NCI-H128 (cell line): ENCODE measurements at regions not wholly inside any gene's neighbourhood (a gene's known extent, or its start where the extent isn't known, plus 50 kb on each side); places are given as distances from the start of the nearest gene placed in this dataset.

Experiments
- DNase-seq: peaks from one replicate; lab custom pipeline; 2025; ENCODE audit not compliant: unreplicated experiment; lab: John Stamatoyannopoulos, UW

DNA sequence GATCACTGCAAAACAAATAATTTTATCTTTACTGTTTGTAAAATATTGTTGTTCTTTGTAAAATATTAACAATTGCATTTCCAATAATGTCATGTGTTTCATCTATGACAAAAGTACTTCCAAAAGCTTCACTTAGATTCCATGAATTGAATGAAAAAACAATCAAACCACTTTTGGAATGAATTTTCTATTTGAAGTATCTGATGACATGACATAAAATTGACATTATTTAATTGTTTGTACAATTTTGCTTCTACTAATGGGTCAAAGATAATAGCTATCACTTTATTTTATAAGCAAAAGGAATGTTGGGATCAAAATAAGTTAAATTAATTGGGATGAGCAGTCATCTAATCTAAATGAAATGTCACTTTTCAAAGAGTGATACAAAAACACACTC, 684.3 kb downstream of the NR2F1-AS1 start:
- no peak for DNase-seq

DNA sequence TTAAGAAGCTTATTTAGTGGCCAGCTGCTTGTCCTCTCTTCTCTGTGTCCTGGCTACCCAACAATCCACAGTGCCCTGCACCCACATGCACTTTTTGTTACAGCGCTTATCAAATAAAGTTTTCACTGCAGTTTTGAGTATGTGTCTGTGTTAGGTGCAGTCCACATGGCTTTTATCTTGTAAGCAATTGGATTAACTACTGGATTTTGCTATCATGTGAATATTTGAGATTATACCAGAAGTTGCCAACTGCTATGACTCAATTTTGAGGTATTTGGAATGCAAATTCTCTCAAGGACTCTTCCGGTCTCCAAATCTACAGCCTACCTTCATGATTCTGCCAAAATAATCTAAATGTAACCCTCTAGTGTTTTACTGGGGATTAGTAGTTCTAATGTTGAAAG, 690.2 kb downstream of the NR2F1-AS1 start:
- no peak for DNase-seq

DNA sequence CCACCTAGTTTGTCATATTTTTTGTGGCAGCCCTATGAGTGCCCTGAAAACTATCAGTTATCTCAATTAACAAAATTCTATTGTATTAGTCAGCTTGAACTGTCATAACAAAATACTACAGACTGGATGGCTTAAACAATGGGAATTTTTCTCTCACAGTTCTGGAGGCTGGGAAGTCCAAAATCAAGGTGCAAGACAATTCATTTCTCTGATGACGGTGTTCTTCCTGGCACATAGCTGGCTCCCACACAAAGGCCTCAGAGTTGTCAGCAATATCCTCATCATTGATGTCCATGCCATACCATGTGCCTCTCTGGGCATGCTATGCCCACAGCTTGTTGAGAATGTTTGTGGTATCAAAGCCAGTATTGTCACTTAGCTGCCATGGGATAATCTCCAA, 691.9 kb downstream of the NR2F1-AS1 start:
- no peak for DNase-seq

DNA sequence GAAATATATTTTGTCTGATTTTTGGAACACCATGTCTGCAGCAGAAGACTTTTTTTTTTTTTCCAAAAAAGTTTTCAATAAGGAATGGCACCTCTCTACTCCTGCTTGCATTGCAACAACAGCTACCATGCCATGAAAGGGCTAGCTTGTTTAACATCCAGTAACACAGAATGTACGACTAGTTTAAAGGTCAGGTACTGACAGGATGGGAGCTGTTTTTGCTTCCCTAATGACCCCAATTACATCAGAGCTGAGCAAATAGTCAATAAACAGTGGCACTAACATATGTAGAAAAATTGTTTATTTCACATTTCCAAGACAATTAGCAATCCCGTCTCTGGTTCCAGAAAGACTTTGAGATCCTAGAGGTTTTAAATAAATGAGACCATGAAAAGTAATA, 693.8 kb downstream of the NR2F1-AS1 start:
- DNase-seq = no peak

DNA sequence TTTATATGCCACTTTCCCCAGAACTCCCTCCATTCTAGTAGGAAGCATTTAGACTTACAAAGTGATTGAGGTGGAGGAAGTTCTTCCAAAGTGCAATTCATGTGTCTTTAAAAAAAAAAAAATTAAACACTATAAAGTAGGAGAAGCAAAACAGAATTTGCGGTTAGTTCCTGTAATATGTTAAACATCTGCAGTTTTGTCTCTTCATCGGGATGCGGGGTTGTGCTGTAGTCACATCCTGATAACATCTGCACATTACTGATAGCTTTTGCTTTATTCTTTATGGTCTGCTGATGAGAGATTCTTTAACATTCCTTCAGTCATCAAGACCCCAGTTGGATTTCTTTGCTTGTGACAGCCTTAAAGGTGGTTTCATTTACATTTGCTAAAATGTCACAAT, 694.3 kb downstream of the NR2F1-AS1 start:
- DNase-seq = no peak

DNA sequence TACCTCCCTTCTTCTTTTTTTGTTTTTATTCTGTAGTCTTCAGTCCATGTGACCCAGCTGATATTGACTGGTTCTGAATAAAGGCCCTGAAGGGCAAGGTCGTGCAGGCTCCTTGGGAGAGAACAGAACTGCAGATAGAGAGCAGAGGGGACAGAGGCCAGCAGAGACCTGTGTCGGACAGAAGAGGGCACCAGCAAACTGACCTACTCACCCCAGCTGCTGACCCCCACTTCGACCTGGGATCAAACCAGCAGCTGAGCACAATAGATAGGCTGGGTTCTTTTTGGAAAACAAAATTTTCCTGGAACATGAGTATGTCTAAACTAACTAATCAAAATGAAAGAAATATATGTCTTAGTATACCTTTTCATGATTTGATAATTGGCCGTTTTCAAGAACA, 695.1 kb downstream of the NR2F1-AS1 start:
- no peak for DNase-seq

DNA sequence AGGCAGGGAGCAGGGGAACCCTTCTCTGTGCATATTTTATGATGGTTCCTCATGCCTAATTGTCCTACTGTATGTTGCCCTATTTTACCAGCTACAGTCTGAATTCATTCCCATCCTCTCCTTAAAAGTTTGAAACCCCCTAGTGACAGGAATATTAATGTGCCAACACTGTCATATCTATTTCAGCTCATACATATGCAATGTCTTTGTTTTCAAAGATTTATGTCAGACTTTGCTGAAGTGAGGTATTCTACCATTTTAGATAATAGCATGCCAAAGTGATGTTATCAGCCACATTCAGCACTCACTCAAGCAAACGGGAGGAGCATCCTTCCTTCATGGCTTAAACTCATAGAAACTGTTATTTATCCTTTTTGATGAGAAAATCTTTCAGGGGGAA, 696.5 kb downstream of the NR2F1-AS1 start:
- no peak for DNase-seq

DNA sequence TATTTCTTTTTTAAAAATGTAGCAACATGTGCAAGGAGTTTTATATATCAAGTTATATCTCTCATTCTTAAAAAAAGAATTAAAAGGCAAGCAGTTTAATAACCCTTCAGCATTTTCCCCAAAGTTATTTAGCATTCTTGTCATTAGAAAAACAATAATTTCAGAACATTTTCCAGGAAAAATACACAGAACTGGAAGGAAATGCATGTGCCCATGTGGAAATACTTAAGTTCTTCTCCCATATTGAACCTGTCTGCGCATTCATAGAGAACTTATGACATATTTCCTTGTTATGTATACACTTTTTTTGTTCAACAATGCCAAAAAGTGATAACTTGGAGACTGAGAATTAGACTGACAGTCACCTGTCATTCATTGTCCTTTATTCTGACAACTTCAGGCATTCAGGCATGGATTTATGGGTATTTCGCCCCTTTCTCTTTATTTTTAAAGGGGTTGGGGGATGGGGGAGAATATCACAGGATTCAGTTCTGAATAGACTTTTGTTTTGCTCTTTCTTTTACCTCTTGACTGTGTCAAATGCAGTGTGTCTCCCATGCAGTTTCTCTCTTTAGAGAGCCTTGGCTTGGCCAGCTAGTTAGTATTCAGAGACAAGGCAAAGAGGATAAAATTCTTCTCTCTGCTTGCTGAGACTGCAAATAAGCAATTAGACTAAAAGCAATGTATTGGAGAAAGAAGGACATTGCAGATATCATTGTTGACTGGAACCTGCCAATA, 701.0 kb downstream of the NR2F1-AS1 start:
- no peak for DNase-seq

DNA sequence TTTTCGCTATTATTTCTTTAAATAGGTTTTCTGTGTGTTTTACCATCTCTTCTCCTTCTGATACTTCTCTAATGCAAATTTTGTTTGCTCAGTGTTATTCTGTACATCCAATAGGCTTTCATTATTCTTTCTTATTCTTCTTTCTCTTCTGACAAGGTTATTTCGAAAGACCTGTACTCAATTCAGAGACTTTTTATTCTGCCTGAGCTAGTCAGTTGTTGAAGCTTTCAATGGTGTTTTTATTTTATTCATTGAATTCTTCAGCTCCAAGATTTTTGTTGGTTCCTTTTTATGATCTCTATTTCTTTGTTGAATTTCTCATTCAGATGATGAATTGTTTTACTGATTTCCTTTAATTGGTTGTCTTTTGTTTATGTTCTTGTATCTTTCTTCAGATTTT, 706.2 kb downstream of the NR2F1-AS1 start:
- DNase-seq = no peak

DNA sequence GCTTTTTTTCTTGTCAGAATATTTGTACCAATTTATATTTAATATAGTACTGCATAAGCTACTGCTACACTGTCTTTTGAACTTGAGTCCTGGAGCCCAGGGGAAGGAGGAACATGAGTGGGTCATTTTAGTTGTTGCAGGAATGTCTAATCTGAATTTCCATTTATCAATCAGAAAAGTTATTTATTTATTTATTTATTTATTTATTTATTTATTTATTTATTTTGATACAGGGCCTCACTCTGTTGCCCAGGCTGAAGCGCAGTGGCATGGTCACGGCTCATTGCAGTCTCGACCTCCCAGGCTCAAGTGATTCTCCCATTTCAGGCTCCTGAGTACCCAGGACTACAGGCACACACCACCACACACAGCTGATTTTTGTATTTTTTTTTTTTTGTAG, 712.6 kb downstream of the NR2F1-AS1 start:
- no peak for DNase-seq

DNA sequence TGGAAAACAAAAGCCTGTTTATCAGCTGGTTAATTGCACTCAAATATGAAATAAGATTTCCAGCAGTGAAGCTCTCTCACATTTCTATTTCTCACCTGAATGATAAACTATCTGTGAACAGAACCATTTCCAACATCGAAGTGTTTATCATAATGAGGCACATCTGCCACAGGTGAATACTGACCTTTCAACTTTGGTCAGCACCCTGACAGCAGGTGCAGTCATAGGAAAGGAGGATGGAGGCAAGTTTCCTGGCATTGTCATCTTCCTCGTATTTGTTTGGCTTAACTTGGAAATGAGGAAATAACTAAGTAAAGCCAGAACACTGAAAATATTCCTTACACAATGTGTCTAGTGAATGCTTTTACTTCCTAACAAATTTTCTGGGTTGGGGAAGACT, 716.4 kb downstream of the NR2F1-AS1 start:
- no peak for DNase-seq

DNA sequence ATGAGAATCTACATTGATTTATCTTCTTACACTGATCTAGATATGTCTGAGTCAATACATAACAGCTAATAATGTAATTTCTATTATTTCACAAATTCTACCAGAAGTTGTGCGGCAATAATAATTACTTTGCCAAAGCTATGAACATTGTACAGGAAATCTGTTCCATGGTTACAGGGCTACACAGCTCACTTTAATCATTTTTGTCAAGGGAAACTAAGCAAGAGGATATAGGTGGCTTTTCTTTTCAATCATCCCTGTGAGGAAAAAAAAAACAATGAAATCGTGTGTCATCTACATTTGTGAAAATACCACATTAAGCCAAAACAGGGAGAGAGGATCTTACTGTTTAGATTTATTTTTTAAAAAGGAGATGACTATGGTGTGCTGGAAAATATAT, 717.4 kb downstream of the NR2F1-AS1 start:
- no peak for DNase-seq

DNA sequence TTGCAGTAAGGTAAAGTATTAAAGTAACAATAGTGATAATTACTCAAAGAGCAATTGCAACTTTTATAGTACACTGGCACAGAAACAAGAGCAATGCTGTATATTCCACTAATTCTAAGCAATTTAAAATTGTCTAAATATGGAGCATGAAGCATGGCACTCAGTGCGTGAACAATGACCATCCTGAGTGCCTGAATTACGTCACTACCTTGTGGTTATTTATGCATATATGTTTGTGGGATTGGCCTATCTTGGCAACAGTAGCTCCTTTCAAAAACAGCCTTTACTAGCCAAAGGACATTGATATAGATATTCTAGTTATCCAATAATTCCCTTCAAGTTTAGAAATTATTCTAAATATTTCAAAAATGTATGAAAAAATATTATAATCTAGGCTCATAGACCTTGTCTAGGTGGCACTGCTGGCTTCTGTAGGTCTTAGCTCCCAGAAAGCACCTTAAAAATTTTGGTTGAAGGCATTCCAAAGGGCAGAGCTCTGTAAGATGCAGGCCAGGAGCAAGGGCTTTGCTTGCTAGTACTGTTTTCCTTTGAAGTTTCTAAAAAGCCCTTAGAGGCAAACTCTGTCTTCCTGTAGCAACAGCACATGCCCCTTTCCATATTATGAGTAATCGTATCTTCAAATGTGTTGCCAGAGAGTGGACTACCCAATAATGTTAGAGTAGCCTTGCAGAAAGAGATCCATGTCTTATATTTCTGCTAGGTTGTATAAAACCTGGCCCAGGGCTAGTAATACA, 719.3 kb downstream of the NR2F1-AS1 start:
- DNase-seq = no peak

DNA sequence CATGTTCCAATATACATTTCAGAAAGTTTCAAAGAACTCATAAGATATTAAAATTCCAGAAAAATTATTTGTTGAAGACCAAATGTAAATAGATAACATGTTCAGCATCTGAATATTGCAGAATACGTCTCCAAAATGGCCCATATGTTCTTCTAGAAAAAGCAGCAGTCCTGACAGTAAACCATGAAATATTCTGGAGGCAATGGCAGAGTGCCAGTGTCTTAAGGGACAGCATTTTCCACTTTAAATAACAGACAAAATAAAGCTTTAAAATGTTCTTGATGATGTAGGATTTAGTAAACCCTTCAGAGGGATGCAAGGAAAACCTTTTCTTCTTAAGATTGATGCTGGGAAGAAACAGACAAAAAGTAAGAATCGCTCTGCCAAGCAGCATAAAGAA, 721.0 kb downstream of the NR2F1-AS1 start:
- no peak for DNase-seq

DNA sequence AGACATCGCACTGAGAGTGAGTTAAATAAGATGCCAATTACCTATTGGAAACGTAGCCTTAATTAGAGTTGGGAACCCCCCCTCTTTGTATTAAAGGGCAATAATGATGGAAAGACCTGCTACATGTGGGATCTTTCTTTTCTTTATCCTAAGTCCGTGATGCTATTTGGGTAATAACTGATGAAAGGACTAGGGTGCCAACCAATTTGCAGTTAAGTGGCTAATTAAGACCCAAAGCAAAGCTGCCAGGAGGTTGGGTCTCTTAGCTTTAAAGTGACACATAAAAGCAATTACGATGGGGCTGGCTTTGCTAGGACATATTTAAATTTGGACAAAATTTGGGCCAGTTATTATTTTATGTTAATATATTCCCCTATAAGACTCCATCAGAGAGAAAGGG, 728.8 kb downstream of the NR2F1-AS1 start:
- DNase-seq = no peak

DNA sequence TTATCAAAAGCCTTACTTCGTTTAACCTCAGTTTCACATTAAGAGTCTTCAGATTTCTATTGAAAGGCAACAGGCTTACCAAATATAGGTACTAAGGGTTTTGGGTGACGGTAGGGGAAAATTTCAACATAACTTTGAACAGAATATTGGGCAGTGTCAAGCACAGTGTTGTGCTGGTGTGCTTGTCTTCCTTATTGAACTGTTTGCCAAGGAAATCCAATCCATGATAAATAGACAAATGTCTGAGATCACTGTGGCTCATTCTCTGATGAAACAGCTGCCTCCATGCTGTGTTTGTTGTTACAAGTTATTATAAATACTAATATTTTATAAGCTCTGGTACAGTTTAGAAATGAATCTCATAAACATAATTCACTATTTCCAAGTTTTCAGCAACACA, 730.1 kb downstream of the NR2F1-AS1 start:
- no peak for DNase-seq

DNA sequence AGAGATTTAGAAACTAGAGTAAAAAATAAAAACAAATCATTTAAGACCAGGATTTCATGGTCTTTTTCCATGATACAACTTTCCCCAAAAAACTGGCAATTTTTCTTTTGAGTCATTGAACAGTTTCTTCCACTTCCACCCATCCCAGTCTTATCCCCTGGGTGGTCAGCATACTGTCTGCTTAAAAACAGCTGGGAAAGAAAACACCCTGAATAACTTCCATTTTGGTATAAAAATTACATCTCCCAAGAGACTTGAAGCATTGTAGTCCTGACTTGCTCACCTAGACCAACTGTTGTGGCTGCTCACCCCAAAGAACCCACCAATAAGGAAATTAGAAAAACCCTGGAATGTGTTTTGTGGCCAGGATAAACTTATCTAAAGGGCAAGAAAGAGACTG, 731.3 kb downstream of the NR2F1-AS1 start:
- DNase-seq = no peak

DNA sequence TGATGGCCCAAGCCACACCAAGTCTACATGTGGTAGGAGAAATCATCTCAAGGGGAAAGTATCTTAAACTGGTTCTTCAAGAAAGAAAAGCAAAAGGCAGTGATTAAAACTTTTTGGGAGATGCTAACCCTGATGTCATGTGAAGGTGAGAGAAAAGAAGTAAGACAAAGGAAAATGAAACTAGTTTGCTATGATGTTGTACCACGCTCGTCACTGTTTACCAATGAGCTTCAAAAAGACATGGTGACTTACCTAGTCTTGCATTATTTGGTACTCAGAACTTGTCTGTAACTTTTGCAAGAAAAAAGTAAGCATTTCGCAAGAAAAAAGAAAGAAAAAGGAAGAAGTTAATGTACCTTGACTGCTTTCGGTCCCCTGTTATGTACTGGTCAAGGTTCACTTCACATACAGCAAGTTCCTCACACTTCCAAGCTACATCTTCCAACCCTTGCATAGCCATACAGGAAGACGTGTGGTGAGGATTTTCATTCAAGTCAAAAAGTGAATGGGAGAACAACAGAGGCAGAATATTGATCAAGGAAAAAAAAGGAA, 739.3 kb downstream of the NR2F1-AS1 start:
- DNase-seq = no peak

DNA sequence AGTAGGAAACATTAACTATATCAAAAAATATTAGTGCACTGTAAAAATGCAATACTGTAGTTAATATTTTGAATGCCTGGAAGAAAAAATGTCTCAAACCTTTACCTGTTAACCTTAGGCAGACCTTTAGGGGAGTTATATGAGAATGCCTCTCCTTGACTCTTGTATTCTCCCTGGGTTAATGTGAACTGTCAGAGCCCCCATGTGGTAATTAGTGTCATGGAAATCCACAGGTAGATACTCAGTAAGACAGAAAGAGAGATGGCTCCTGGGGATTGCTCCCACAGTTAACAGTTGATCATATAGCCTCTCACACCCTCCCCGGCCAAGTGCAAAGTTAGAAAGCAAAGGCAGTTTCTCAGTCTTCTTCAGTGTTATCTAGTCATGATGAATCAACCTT, 742.8 kb downstream of the NR2F1-AS1 start:
- no peak for DNase-seq

DNA sequence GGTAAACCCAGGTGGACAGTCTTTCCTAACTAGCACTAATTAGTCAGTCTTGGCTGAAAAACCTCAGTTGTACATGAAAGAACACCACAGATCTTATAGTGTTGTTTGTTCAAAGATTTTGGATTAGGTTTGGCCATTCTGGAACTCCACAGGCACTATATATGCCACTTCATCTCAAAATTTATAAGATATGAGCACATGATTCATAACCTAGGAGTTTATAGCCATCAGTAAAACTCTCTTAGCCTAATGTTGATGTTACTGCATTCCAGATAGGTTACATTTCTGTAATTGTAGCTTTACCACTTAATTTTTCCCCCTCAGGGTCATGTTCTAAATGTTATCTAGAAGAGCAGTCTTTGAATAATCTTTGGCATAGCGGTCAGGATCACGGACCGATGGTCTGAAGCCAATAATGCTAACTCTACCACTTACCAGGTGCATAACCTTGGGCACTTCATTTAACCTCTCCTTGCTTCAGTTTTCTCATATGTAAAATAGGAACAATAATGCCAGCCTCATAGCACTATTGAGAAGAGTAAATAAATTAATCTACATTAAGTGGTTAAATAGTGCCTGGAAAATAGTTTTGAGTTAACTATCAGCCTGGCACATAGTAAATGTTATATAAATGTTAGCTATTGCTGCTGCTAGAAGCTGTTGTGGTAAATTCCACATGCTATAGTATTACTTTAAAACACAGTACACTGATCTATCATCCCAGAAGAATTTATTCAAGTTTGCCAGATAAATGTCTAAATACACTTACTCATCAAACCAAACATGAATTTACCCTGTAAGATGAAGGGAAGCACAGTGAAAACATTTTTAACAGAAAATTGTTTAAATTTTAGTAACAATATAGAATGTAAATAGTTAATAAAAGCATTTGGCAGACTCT, 743.9 kb downstream of the NR2F1-AS1 start:
- DNase-seq = no peak

DNA sequence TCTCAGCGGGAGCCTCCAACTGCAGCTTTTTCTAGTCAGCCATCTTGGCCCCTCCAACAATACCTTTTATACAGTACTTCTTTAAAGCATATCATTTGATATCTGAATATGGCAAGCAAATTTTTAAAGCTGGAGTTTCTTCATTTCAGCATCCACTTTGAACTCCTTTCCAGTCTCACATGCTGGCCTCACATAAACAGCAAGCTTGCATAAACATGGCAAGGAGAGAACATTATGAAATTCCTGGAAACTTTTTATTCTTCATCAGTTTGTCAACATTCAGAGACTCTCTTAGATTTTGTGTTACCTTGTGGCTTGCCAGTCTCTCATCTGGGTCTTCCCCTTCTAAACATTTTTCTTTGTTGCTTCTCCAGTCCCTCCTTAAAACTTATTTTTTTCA, 745.3 kb downstream of the NR2F1-AS1 start:
- no peak for DNase-seq
